ENCODE measurements at regions not wholly inside any gene's neighbourhood (a gene's known extent, or its start where the extent isn't known, plus 50 kb on each side); places are given as distances from the start of the nearest gene placed in this dataset.

- no peak overlapping the region for H3K4me3 ChIP-seq (ENCODE audit: low read depth, low read length)
- no peak for TF ChIP-seq CTCF (IDR thresholded peaks at IDR 0.05; ENCODE audit: borderline replicate concordance, insufficient read depth, low read depth, low read length)
These were observed 115.2 kb downstream of the EDEM1 start for GRCh38 chr3:5302661-5303060.

GRCh38 chr3:5304188-5304587 lies 116.7 kb downstream of the EDEM1 start:
- TF ChIP-seq CTCF (IDR thresholded peaks at IDR 0.05; ENCODE audit: borderline replicate concordance, insufficient read depth, low read depth, low read length) = no peak
- H3K4me3 ChIP-seq (ENCODE audit: low read depth, low read length) = no peak overlapping the region

- no peak overlapping the region for H3K4me3 ChIP-seq (ENCODE audit: low read depth, low read length)
- TF ChIP-seq CTCF (IDR thresholded peaks at IDR 0.05; ENCODE audit: borderline replicate concordance, insufficient read depth, low read depth, low read length) = peak; percentile 60
These were observed 117.5 kb downstream of the EDEM1 start for GRCh38 chr3:5304789-5305683.

GRCh38 chr3:5305684-5305989 lies 118.1 kb downstream of the EDEM1 start:
- H3K4me3 ChIP-seq (ENCODE audit: low read depth, low read length) = no peak overlapping the region
- TF ChIP-seq CTCF (IDR thresholded peaks at IDR 0.05; ENCODE audit: borderline replicate concordance, insufficient read depth, low read depth, low read length) = no peak

GRCh38 chr3:5309171-5309570 lies 121.7 kb downstream of the EDEM1 start:
- no peak overlapping the region for H3K4me3 ChIP-seq (ENCODE audit: low read depth, low read length)
- TF ChIP-seq CTCF (IDR thresholded peaks at IDR 0.05; ENCODE audit: borderline replicate concordance, insufficient read depth, low read depth, low read length) = no peak

GRCh38 chr3:5309602-5310001 lies 122.1 kb downstream of the EDEM1 start:
- no peak for TF ChIP-seq CTCF (IDR thresholded peaks at IDR 0.05; ENCODE audit: borderline replicate concordance, insufficient read depth, low read depth, low read length)

GRCh38 chr3:5310509-5310908 lies 123.0 kb downstream of the EDEM1 start:
- no peak for TF ChIP-seq CTCF (IDR thresholded peaks at IDR 0.05; ENCODE audit: borderline replicate concordance, insufficient read depth, low read depth, low read length)
- no peak overlapping the region for H3K4me3 ChIP-seq (ENCODE audit: low read depth, low read length)

More at GRCh38 chr3:5309602-5310001, 122.1 kb downstream of the EDEM1 start:
- H3K4me3 ChIP-seq (ENCODE audit: low read depth, low read length) = no peak overlapping the region
